ENCODE measurements at regions not wholly inside any gene's neighbourhood (a gene's known extent, or its start where the extent isn't known, plus 50 kb on each side); places are given as distances from the start of the nearest gene placed in this dataset.

DNA sequence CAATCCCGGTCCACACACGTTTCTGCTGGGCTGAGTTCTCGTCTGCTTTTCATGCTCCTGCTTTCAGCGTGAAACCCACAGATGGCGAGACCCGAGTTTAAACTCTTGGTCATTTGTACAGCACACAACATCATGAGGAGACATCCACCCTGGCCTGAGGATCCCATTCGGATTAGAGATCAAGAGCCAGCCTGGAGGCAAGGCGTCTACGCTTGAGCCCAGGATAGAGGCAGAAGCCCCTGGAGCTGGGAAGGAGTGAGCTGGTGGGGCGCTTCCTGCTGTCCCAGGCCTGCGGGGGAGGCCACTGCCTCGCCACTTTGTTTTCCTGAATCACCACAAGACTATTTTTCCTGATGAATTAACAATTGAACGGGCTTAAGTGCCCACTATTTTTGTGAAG lies 281.9 kb upstream of the IRX4 start:
- RAD21 ChIA-PET (ENCODE audit: low non-redundant PET in 1 of 2, low total read pairs in 2 of 2, uncharacterized antibody in 2 of 2, unreplicated experiment in 2 of 2), result no interaction called here
- Histone ChIP-seq H3K4me3 (replicated peaks in 1 of 2; ENCODE audit: low read depth in 1 of 2, low read length in 2 of 2) (no peak overlapping the region), H3K36me3 (ENCODE audit: control insufficient read depth in 1 of 2, insufficient read depth in 2 of 2, low read length in 2 of 2) (no peaks in the 10 kb centered on the region), H3K9me3 (ENCODE audit: control insufficient read depth in 1 of 2, insufficient read depth in 1 of 2, low read depth in 1 of 2, low read length in 2 of 2) (no peaks in the 10 kb centered on the region), H3K9ac (ENCODE audit: low read length) (no peak overlapping the region), H3K79me2 (ENCODE audit: insufficient read depth, low read length) (no peaks in the 10 kb centered on the region), H4K20me1 (ENCODE audit: insufficient read depth) (no peaks in the 10 kb centered on the region), H2AFZ (ENCODE audit: low read depth, low read length, poor library complexity, severe bottlenecking) (no peak overlapping the region), H3K9me2 (ENCODE audit: insufficient read depth) (no peaks in the 10 kb centered on the region), H3K4me1 (ENCODE audit: control insufficient read depth in 1 of 2, insufficient read depth in 2 of 2, low read length in 2 of 2) (no peaks in the 10 kb centered on the region), H3K27ac (ENCODE audit: low read depth, low read length) (no peak overlapping the region), H3K4me2 (ENCODE audit: low read length) (no peak overlapping the region), H3K27me3 (ENCODE audit: insufficient read depth, low read length) (peaks cover 40% of the 10 kb centered on the region)
- BruUV-seq (replicated peaks), result no TSS peak
- TF ChIP-seq ZNF274 (IDR thresholded peaks at IDR 0.05; ENCODE audit: low read depth, low read length) (no peak), SRF (IDR thresholded peaks at IDR 0.05; ENCODE audit: low read depth) (no peak), JUND (IDR thresholded peaks at IDR 0.05) (no peak), POLR2AphosphoS5 (IDR thresholded peaks at IDR 0.05; ENCODE audit: low read depth, low read length) (no peak), SIN3A (IDR thresholded peaks at IDR 0.05; ENCODE audit: low read depth) (no peak), SP1 (IDR thresholded peaks at IDR 0.05; ENCODE audit: low read depth) (no peak), CEBPB (IDR thresholded peaks at IDR 0.05; ENCODE audit: low read depth) (no peak), CBX3 (IDR thresholded peaks at IDR 0.05; ENCODE audit: low read depth) (no peak), POLR2A (IDR thresholded peaks at IDR 0.05; ENCODE audit: borderline replicate concordance, extremely low read depth, insufficient read depth, insufficient read length) (no peak), YY1 (IDR thresholded peaks at IDR 0.05; ENCODE audit: extremely low read depth, insufficient replicate concordance, low read depth, low read length) (no peak)
- TF ChIP-seq, protein P1, sequence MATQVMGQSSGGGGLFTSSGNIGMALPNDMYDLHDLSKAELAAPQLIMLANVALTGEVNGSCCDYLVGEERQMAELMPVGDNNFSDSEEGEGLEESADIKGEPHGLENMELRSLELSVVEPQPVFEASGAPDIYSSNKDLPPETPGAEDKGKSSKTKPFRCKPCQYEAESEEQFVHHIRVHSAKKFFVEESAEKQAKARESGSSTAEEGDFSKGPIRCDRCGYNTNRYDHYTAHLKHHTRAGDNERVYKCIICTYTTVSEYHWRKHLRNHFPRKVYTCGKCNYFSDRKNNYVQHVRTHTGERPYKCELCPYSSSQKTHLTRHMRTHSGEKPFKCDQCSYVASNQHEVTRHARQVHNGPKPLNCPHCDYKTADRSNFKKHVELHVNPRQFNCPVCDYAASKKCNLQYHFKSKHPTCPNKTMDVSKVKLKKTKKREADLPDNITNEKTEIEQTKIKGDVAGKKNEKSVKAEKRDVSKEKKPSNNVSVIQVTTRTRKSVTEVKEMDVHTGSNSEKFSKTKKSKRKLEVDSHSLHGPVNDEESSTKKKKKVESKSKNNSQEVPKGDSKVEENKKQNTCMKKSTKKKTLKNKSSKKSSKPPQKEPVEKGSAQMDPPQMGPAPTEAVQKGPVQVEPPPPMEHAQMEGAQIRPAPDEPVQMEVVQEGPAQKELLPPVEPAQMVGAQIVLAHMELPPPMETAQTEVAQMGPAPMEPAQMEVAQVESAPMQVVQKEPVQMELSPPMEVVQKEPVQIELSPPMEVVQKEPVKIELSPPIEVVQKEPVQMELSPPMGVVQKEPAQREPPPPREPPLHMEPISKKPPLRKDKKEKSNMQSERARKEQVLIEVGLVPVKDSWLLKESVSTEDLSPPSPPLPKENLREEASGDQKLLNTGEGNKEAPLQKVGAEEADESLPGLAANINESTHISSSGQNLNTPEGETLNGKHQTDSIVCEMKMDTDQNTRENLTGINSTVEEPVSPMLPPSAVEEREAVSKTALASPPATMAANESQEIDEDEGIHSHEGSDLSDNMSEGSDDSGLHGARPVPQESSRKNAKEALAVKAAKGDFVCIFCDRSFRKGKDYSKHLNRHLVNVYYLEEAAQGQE (IDR thresholded peaks at IDR 0.05; ENCODE audit: low read depth), result no peak
- ATAC-seq (no peak), DNase-seq (ENCODE audit: low read depth, low spot score) (no peak)
- intact Hi-C loops (cut with micrococcal nuclease), result no loop called here
- POLR2A ChIA-PET, result no interaction called here
- CTCF ChIA-PET, result no interaction called here

All from HCT116 (cell line).